Spleen (tissue), 7 donors: ENCODE measurements at regions not wholly inside any gene's neighbourhood (a gene's known extent, or its start where the extent isn't known, plus 50 kb on each side); places are given as distances from the start of the nearest gene placed in this dataset.

Experiments used
- CTCF ChIP-seq, 11 experiments: fragments of 200-600 bp in 7 of 11; fragments of 450-650 bp in 4 of 11; sonication (generic) in 4 of 11; IDR thresholded peaks in 8 of 11; conservative IDR thresholded peaks in 3 of 11; 1 replicate in 7 of 11; 2 replicates in 4 of 11; pipeline versions ENCODE4 v1.4.0 to v1.8.0; 2016 to 2021; ENCODE audit warnings: antibody characterized with exemption in 11 of 11, inconsistent platforms in 4 of 11, mild to moderate bottlenecking in 1 of 11
- POLR2AphosphoS5 ChIP-seq, 3 donors: sonication (generic); formaldehyde crosslinking; IDR thresholded peaks; one replicate each; pipeline ENCODE4 v1.5.1; 2017; ENCODE audit warnings: antibody characterized with exemption in 3 of 3
- donor health status: DM: no; HTN: no; CAD: no; lungs with moderate emphysema.
- donor health status: DM: no; HTN: no; CAD: no.
- donor health status: DM: no; HTN: no; CAD: no.

GRCh38 chr3:83513051-83513450 is 1445.7 kb upstream of the CADM2 start:
- TF ChIP-seq CTCF (IDR thresholded peaks at IDR 0.05 in 8 of 11, conservative IDR thresholded peaks at IDR 0.05 in 3 of 11) (no peak), POLR2AphosphoS5 (IDR thresholded peaks at IDR 0.05) (no peak)
